Astrocyte of the spinal cord (primary cell): ENCODE measurements at regions not wholly inside any gene's neighbourhood (a gene's known extent, or its start where the extent isn't known, plus 50 kb on each side); places are given as distances from the start of the nearest gene placed in this dataset.

Experiments used
- DNase-seq: peaks from one replicate; pipeline ENCODE4 v3.0.0; 2011; ENCODE audit warnings: low read depth, low spot score
- H3K4me3 ChIP-seq: 2 replicates; pipeline ENCODE4 v1.5.1; 2011; ENCODE audit warnings: low read depth, mild to moderate bottlenecking, low read length, moderate library complexity
- in situ Hi-C: cut with HindIII; loops from 2 replicates; pipeline ENCODE4 v1.10.0; 2017; ENCODE audit warnings: low sequenced_read_pairs
- TF ChIP-seq, protein P1 (sequence below): IDR thresholded peaks from 2 replicates; pipeline ENCODE4 v1.5.1; 2012; ENCODE audit warnings: low read depth, mild to moderate bottlenecking, low read length, inconsistent platforms

DNA sequence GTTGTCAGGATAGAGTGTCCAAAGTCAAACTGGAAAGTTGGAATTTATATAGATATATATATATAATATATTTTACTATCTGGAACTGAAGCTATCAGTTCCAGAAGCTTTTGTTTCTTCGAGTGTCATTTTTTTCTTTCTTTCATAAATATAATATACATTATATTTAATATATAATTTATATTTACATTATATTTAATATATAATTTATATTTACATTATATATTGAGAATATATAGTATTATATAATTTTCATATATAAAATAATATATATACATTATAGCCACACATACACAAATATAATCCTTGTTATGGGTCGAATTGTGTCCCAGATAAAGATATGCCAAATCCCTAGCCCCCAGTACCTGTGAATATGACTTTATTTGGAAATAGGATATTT lies 842.3 kb upstream of the LRRC4C start:
- in situ Hi-C loops: no loop called here
- TF ChIP-seq, protein P1, sequence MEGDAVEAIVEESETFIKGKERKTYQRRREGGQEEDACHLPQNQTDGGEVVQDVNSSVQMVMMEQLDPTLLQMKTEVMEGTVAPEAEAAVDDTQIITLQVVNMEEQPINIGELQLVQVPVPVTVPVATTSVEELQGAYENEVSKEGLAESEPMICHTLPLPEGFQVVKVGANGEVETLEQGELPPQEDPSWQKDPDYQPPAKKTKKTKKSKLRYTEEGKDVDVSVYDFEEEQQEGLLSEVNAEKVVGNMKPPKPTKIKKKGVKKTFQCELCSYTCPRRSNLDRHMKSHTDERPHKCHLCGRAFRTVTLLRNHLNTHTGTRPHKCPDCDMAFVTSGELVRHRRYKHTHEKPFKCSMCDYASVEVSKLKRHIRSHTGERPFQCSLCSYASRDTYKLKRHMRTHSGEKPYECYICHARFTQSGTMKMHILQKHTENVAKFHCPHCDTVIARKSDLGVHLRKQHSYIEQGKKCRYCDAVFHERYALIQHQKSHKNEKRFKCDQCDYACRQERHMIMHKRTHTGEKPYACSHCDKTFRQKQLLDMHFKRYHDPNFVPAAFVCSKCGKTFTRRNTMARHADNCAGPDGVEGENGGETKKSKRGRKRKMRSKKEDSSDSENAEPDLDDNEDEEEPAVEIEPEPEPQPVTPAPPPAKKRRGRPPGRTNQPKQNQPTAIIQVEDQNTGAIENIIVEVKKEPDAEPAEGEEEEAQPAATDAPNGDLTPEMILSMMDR: no peak
- no peak overlapping the region for H3K4me3 ChIP-seq
- no peak for DNase-seq

DNA sequence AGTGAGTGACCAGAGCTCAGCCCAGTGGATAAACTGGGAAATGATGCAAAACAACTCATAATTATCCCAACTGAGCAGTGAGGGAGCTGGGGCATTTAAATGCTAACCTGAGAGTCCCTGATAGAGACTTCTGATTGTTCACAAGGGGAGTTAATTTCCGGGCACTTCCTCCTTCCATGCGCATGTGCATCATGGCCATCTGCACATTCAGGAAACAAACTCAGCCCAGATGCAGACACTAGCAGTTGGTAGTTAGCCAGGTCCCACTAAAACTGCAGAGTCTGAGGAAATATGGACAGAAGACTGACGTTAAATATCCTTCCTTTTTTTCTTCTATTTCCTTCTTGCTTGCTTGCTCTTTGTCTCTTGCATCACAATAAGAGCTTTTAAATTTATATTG lies 852.1 kb upstream of the LRRC4C start:
- DNase-seq: no peak
- TF ChIP-seq, protein P1: no peak

DNA sequence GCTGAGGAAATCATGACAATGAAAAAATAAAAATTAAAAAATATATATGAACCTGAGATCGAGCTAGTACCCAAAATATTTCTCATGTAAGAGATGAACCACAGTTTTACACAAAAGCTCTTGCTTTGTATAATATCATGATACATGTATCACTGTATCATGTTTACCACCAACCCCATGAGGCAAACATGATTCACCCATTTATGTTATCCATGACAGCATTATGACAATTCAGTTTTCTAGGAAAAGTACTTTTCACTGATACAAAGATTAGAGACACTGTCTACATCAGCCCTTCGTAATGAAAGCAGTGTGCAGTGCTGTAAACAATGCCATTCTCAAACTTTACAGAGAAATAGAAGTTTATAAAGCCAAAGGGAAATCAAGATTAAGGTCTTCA lies 852.5 kb upstream of the LRRC4C start:
- in situ Hi-C loops: no loop called here
- H3K4me3 ChIP-seq: no peak overlapping the region
- no peak for DNase-seq
- TF ChIP-seq, protein P1: no peak

More for the DNA sequence above, 852.1 kb upstream of the LRRC4C start:
- in situ Hi-C loops: no loop called here
- no peak overlapping the region for H3K4me3 ChIP-seq

DNA sequence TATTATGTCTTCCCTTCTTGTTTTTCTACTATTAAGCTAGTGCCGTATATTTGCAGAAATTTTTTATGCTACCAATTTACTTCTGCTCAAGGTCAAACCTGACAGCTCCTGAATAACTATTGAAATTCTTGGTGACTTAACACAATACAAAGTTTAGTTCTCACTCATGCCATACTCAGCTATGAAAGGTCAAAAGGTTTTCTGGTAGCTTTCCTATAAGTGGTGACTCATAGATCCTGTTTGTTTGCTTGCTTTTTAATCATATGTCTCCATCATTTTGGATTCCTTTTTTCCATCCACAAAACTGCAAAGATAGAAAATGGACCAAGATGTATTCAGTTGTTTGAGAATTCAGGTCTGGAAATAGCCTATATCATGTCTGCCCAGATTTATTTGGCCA lies 855.8 kb upstream of the LRRC4C start:
- peak; percentile 14 for DNase-seq
- TF ChIP-seq, protein P1: no peak
- no peak overlapping the region for H3K4me3 ChIP-seq
- in situ Hi-C loops: no loop called here

DNA sequence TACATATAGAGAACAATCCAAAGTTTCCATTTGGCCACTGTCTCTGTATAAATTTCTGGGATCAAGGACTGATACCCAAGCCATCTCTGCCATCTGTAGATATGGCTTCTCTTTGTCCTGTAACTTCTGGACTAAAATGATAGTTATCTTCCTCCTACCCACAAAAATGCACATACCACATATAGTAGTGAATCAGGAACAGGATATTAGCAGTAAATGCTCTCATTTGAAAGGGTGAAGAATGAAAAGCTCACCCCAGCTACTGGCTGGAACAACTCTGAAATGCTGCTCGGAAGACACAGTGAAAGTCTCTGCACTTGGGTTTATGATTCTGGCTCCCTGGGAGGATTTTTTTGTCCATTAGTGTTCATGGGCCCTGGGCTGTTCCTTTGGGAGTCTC lies 856.4 kb upstream of the LRRC4C start:
- H3K4me3 ChIP-seq: no peak overlapping the region
- DNase-seq: peak; percentile 29
- in situ Hi-C loops: no loop called here
- TF ChIP-seq, protein P1: no peak

- no peak overlapping the region for H3K4me3 ChIP-seq
- in situ Hi-C loops: no loop called here
- TF ChIP-seq, protein P1: no peak
- DNase-seq: no peak
Observed at GRCh38 chr11:42319921-42320320, 860.5 kb upstream of the LRRC4C start.
